NOMO-1 treated with DMSO at 0.1 percent for 48 hours (cell line): ENCODE measurements at regions not wholly inside any gene's neighbourhood (a gene's known extent, or its start where the extent isn't known, plus 50 kb on each side); places are given as distances from the start of the nearest gene placed in this dataset.
A peak's percentile ranks its signal among the peaks of the same experiment; 100 is the strongest.

ENCODE experiments used
- DNase-seq: peaks from one replicate; lab custom pipeline; 2025; ENCODE audit not compliant: unreplicated experiment; lab: John Stamatoyannopoulos, UW

- DNase-seq: no peak
Measured at GRCh38 chr2:60296219-60296955, 257.1 kb downstream of the BCL11A start.

DNA sequence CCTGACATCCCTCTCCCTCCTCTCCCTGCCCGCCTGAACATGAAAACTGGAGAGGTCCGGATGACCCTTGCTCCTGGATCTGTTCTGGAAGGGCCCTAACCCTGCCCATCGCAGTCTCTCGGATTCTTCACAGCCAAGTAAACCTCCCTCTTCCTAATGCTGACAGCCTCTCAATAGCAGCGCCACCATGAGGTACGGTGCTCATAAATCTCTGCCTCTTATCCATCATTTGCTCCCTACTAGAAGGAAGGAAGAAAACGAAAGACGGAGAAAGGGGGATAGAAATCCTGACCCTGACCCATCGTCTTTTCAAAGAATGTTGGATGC is 257.9 kb downstream of the BCL11A start:
- no peak for DNase-seq

GRCh38 chr2:60294901-60295635 is 258.4 kb downstream of the BCL11A start:
- no peak for DNase-seq

DNA sequence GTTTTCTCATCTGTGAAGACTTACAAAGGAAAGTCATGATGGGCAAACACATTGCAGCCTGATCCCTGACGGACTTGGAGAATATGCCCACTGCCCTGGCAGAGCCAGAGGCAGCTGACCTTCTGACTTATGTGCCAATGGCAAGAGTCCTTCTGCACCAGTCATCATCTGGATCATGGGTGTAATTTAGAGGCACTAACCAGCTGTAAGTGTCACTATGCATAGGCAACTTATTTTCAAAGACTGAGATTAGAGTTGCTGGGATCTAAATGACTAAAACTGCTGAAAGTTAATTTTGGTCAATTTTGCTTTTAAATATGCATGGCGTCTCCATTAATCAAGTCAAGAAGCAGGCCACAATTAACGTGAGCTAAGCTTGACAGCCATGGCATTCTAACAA is 261.2 kb downstream of the BCL11A start:
- no peak for DNase-seq

DNA sequence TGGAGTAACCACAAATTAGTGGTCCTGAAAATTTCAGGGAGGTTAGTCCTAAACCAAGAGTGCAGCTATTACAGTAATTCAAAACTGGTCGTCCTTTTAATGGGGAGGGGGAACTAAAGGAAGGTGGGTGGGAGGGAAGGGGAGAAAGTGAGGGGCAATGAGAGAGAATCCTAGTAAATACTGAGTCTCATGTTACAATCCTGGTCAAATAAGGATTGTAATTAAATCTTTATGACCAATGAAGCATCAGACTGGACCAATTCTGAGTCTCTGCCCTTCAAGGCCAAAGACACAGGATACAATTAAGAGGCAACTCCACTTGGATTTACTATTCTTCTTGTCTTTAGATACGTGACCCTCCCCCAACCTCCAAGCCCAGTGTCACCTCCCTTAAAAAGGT is 262.9 kb downstream of the BCL11A start:
- no peak for DNase-seq

- no peak for DNase-seq
Measured at GRCh38 chr2:60285626-60286316, 267.7 kb downstream of the BCL11A start.

DNA sequence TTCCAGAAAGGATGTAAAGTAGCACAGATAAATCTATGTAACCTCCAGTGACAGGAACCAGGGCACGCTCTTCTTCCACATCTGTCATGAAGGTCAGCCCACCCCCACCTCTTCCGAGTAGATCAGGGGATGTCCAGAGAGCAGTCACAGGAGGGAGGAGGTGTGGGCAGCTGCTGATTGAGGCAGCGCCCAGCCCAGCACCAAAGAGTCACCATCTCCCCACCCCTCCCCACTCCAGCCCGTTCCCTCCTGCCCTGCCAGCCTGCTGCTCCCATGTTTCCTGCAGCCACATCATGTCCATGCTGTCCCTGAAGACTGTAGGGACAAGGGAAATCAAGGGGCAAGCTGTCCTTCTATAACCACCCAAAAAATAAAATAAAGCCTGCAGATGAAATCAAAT is 269.8 kb downstream of the BCL11A start:
- no peak for DNase-seq

GRCh38 chr2:60282886-60283285 is 270.6 kb downstream of the BCL11A start:
- DNase-seq: no peak

GRCh38 chr2:60281730-60282129 is 271.7 kb downstream of the BCL11A start:
- DNase-seq: no peak

DNA sequence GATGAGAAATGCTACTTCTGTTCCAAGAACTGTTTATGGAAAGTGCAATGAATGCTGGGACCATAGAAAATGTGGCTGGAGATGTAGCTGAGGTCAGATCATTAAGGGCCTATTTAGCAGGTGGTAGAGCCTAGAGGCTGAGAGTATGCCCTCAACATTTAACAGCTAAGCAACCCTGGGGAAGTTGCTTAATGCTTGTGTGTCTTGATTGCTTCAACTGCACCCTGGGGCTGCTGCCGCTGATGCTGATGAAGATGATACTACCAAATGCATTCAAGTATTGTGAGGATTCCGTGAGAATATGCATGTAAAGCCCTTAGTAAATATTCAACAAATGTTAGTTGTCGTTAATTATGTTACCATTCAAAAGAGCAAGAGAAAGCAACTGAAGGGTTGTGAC is 273.2 kb downstream of the BCL11A start:
- DNase-seq: peak; percentile 9

DNA sequence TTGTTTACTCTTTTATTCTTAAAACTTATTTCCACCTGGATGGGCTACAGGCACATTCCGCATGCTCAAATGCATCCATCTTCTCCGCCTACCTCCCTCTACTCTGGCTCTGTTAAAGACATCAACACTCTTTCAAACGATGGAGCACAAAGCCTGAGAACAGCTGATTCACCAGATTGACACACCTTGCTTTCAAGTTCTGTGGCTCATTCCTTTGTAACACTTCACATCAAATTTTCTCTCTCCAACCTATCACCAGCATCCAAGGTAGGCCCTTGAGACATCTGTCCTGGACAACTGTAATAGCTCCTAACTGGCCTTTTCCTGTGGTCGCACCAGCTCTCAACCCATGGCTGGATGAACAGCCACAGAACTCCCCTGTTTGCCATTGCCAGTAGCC is 274.5 kb downstream of the BCL11A start:
- DNase-seq: no peak

DNA sequence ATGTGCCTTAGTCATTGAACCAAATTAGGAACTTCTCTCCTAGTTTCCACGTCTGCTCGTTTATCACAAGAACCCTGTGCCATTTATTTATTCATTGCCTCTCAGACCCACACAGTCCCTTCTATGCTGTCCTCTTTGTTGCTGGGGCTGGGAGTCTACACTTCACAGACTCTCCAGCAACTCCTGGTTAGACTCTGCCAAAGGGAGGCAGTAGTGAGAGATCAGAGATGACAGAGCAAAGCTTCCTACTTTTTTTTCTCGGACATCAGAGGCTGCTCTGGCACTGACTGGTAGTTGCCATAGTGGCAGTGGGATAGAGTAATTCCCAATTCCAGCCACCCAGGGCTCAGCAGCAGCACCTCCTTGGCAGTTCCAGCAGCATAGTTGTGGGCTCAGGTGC is 277.5 kb downstream of the BCL11A start:
- DNase-seq: no peak

DNA sequence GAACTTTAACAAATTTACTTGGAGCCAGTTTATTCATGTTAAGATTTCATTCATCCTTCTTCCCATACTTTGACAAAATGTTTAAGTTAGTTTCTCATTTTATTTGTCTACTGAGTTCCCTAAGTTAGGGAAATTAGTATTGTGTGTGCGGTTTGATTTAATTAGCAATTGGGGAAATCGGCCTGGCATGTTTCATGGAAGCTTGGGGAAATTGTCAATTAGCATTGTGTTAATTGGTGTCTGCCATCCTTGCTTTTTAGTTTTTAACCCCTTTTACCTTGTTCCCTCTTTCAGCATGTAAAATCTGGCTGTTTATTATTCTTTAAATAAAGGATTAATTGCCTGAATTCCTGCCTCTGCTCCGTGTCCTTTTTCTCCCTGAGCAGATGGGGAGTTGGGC is 279.6 kb downstream of the BCL11A start:
- DNase-seq: no peak

GRCh38 chr2:60271713-60272112 is 281.7 kb downstream of the BCL11A start:
- DNase-seq: no peak

DNA sequence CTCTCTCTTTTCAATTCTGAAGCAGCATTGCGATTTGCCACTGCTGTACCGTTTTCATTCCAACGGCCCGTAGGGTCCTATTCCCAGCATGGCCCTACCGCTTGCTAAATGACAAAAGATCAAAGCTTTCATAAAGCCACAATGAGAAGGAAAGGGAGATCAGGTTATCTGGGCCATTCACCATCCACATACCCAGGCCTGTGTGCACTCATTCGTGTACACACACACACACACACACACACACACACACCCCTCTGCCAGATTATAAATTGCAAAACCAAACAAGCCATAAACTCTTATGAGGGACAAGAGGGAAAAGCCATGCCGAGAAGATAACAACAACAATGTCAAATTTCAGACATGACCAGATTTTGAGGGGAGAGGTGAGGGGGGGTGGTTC is 282.3 kb downstream of the BCL11A start:
- no peak for DNase-seq

DNA sequence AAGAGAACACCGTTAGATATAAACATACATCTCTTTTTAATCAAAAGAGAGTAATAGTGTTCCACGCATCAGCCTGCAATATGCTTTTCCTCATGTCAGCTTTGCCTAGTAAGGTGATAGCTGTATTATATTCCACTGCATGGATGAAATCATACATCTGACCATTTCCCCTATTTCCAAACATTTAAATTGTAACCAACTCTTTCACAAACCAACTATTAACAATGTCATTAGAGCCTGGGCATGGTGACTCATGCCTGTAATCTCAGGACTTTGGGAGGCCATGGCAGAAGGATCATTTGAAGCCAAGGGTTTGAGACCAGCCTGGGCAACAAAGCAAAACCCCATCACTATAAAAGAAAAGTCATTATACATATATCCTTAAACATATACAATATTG is 284.8 kb downstream of the BCL11A start:
- peak; percentile 20 for DNase-seq

DNA sequence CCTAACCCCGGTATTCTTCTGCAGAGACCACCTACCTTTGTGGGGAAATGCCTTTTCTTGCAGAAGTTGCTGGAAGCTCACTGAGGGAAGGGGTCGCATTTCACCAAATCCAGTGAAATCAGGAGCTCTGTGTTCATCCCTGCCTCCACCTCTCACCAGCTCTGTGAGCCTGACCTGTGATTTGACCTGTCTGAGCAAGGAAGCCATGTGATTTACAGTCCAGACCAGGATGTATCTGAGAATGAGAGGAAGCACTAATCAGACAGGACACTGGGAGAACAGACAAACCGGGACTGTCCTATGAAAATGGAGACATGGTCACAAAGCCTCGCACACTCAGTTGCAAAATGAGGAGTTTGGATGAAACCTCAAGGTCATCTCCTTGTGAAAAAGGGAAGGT is 285.4 kb downstream of the BCL11A start:
- no peak for DNase-seq

GRCh38 chr2:60267122-60267521 is 286.3 kb downstream of the BCL11A start:
- DNase-seq: no peak

- DNase-seq: no peak
Measured at GRCh38 chr2:60262178-60262577, 291.3 kb downstream of the BCL11A start.

GRCh38 chr2:60260639-60261296 is 292.7 kb downstream of the BCL11A start:
- peak; percentile 56 for DNase-seq

DNA sequence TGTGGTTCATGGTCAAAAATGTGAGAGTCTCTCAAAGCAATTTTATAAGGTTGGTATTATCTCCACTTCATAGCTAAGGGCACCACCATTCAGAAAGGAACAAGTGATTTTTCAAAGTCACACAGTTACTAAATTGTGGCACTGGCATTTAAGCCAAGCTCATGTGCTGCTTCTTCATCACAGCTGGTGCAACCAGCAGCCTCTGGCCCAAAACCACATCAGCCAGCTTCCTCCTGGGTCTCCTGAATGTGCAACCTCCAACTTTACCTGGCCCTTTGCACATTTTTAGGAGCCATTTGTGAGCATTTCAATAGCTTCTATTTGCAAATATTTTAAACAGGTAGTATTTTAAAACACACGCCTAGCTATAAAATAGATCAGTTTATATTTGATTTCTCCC is 293.7 kb downstream of the BCL11A start:
- DNase-seq: no peak
